GM18873 (cell line): ENCODE measurements at regions not wholly inside any gene's neighbourhood (a gene's known extent, or its start where the extent isn't known, plus 50 kb on each side); places are given as distances from the start of the nearest gene placed in this dataset.
"Not testable (repeated sequence)": the region's sequence is repeated elsewhere in the genome, so short reads cannot be mapped to it uniquely, and the experiment has no call there.

Source experiments
- ATAC-seq: cut with Tn5 transposase; IDR thresholded peaks from one replicate; pipeline ENCODE4 v1.9.1; 2021; ENCODE audit warnings: mild to moderate bottlenecking, moderate library complexity, moderate number of reproducible peaks; ENCODE audit not compliant: unreplicated experiment, low FRiP score

- ATAC-seq = no peak
Measured at GRCh38 chr19:28003543-28003942, 1209.4 kb downstream of the UQCRFS1 start.

GRCh38 chr19:27997069-27997468 is 1215.9 kb downstream of the UQCRFS1 start:
- no peak for ATAC-seq

GRCh38 chr19:27993619-27994570 is 1219.1 kb downstream of the UQCRFS1 start:
- no peak for ATAC-seq

- no peak for ATAC-seq
Measured at GRCh38 chr19:27986299-27986698, 1226.7 kb downstream of the UQCRFS1 start.

GRCh38 chr19:27975419-27976005 is 1237.4 kb downstream of the UQCRFS1 start:
- no peak for ATAC-seq

- no peak for ATAC-seq
Measured at GRCh38 chr19:27974082-27974513, 1238.9 kb downstream of the UQCRFS1 start.

- no peak for ATAC-seq
Measured at GRCh38 chr19:27972291-27973040, 1240.5 kb downstream of the UQCRFS1 start.

GRCh38 chr19:27971869-27972268 is 1241.1 kb downstream of the UQCRFS1 start:
- no peak for ATAC-seq

GRCh38 chr19:27971071-27971470 is 1241.9 kb downstream of the UQCRFS1 start:
- no peak for ATAC-seq

GRCh38 chr19:27966390-27966816 is 1246.5 kb downstream of the UQCRFS1 start:
- ATAC-seq = no peak

GRCh38 chr19:27964185-27964584 is 1248.8 kb downstream of the UQCRFS1 start:
- no peak for ATAC-seq

GRCh38 chr19:27962264-27962663 is 1250.7 kb downstream of the UQCRFS1 start:
- ATAC-seq = no peak

- no peak for ATAC-seq
Measured at GRCh38 chr19:27955485-27956480, 1257.2 kb downstream of the UQCRFS1 start.

GRCh38 chr19:27942607-27943006 is 1270.3 kb downstream of the UQCRFS1 start:
- ATAC-seq = not testable (repeated sequence)

GRCh38 chr19:27936139-27936538 is 1276.8 kb downstream of the UQCRFS1 start:
- ATAC-seq = no peak

- ATAC-seq = no peak
Measured at GRCh38 chr19:27935669-27936068, 1277.3 kb downstream of the UQCRFS1 start.

- no peak for ATAC-seq
Measured at GRCh38 chr19:27929399-27929798, 1283.6 kb downstream of the UQCRFS1 start.

- ATAC-seq = no peak
Measured at GRCh38 chr19:27925202-27925601, 1287.7 kb downstream of the UQCRFS1 start.

- no peak for ATAC-seq
Measured at GRCh38 chr19:27922970-27923369, 1290.0 kb downstream of the UQCRFS1 start.

- no peak for ATAC-seq
Measured at GRCh38 chr19:27920774-27921173, 1292.2 kb downstream of the UQCRFS1 start.
